GM23338 (cell line): ENCODE measurements at regions not wholly inside any gene's neighbourhood (a gene's known extent, or its start where the extent isn't known, plus 50 kb on each side); places are given as distances from the start of the nearest gene placed in this dataset.

Source experiments
- POLR2AphosphoS5 ChIP-seq: IDR thresholded peaks from 2 replicates; pipeline ENCODE4 v1.6.1; 2016; ENCODE audit warnings: antibody characterized with exemption, low read depth
- TF ChIP-seq, protein P1 (sequence below): IDR thresholded peaks from one replicate; pipeline ENCODE4 v1.6.1; 2018; ENCODE audit warnings: antibody characterized with exemption; ENCODE audit not compliant: unreplicated experiment

DNA sequence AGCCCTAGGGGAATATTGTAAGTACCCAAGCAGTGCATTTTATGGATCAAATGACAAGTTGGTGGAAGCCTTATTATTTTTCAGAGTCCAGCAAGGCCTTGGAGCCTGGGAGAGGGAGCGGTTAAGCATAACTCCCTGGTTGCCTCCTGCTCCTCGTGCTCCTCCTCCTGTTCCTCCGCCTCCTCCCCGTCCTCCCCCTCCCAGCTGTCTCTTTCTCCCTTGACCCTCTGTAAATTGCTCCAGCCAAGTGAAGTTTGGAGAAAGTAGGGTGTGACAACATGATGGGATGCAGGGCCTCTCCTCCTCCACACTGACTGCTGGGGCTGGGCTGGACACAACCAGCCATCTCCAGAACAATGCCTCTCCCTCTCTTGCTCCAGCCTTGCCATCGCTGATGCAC lies 586.9 kb downstream of the CCDC171 start:
- no peak for TF ChIP-seq POLR2AphosphoS5
- TF ChIP-seq, protein P1, sequence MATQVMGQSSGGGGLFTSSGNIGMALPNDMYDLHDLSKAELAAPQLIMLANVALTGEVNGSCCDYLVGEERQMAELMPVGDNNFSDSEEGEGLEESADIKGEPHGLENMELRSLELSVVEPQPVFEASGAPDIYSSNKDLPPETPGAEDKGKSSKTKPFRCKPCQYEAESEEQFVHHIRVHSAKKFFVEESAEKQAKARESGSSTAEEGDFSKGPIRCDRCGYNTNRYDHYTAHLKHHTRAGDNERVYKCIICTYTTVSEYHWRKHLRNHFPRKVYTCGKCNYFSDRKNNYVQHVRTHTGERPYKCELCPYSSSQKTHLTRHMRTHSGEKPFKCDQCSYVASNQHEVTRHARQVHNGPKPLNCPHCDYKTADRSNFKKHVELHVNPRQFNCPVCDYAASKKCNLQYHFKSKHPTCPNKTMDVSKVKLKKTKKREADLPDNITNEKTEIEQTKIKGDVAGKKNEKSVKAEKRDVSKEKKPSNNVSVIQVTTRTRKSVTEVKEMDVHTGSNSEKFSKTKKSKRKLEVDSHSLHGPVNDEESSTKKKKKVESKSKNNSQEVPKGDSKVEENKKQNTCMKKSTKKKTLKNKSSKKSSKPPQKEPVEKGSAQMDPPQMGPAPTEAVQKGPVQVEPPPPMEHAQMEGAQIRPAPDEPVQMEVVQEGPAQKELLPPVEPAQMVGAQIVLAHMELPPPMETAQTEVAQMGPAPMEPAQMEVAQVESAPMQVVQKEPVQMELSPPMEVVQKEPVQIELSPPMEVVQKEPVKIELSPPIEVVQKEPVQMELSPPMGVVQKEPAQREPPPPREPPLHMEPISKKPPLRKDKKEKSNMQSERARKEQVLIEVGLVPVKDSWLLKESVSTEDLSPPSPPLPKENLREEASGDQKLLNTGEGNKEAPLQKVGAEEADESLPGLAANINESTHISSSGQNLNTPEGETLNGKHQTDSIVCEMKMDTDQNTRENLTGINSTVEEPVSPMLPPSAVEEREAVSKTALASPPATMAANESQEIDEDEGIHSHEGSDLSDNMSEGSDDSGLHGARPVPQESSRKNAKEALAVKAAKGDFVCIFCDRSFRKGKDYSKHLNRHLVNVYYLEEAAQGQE = no peak
